Astrocyte (in vitro differentiated cells and primary cell): ENCODE measurements at regions not wholly inside any gene's neighbourhood (a gene's known extent, or its start where the extent isn't known, plus 50 kb on each side); places are given as distances from the start of the nearest gene placed in this dataset.
"Not testable (repeated sequence)": the region's sequence is repeated elsewhere in the genome, so short reads cannot be mapped to it uniquely, and the experiment has no call there.

Source experiments
- EZH2 ChIP-seq: IDR thresholded peaks from 2 replicates; pipeline ENCODE4 v1.6.1; 2012; ENCODE audit warnings: mild to moderate bottlenecking, low read length, inconsistent platforms; ENCODE audit not compliant: insufficient read depth
- TF ChIP-seq, protein P1 (sequence below): IDR thresholded peaks from 2 replicates; pipeline ENCODE4 v1.5.1; 2011; ENCODE audit warnings: low read depth, mild to moderate bottlenecking, inconsistent platforms, low read length, moderate library complexity; ENCODE audit not compliant: insufficient read depth

DNA sequence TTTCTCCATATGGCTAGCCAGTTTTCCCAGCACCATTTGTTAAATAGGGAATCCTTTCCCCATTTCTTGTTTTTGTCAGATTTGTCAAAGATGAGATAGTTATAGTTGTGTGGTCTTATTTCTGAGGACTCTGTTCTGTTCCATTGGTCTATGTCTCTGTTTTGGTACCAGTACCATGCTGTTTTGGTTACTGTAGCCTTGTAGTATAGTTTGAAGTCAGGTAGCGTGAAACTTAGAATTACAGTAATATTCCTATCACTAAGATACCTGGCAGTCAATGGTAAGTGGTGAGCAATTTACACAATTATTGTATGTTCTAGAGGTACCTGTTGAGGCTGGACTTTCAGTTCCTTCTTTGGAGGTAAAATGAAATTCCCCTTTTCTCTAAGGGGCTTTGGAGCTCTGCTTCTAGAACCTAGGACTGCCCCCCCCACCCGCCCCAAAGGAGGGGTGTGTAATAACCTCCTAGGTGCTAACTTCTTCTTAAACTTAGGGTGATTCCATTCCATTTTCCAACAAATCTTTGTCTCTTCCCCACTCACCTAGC, 187.9 kb upstream of the PUDP start:
- TF ChIP-seq, protein P1, sequence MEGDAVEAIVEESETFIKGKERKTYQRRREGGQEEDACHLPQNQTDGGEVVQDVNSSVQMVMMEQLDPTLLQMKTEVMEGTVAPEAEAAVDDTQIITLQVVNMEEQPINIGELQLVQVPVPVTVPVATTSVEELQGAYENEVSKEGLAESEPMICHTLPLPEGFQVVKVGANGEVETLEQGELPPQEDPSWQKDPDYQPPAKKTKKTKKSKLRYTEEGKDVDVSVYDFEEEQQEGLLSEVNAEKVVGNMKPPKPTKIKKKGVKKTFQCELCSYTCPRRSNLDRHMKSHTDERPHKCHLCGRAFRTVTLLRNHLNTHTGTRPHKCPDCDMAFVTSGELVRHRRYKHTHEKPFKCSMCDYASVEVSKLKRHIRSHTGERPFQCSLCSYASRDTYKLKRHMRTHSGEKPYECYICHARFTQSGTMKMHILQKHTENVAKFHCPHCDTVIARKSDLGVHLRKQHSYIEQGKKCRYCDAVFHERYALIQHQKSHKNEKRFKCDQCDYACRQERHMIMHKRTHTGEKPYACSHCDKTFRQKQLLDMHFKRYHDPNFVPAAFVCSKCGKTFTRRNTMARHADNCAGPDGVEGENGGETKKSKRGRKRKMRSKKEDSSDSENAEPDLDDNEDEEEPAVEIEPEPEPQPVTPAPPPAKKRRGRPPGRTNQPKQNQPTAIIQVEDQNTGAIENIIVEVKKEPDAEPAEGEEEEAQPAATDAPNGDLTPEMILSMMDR = not testable (repeated sequence)
- TF ChIP-seq EZH2 = not testable (repeated sequence)
